GM10248 (cell line): ENCODE measurements at regions not wholly inside any gene's neighbourhood (a gene's known extent, or its start where the extent isn't known, plus 50 kb on each side); places are given as distances from the start of the nearest gene placed in this dataset.
"Not testable (repeated sequence)": the region's sequence is repeated elsewhere in the genome, so short reads cannot be mapped to it uniquely, and the experiment has no call there.

Experiments
- CTCF ChIA-PET: fragments of 300-600 bp; sonication (Branson Sonifier 250); formaldehyde crosslinking; extraction: SDS; loops from one replicate; lab custom pipeline; 2021; ENCODE audit warnings: antibody characterized with exemption; lab: Yijun Ruan, JAX
- POLR2A ChIA-PET: fragments of 350-650 bp; sonication (Branson Sonifier 250); formaldehyde crosslinking; extraction: SDS; loops from one replicate; lab custom pipeline; 2020; ENCODE audit warnings: antibody characterized with exemption; lab: Yijun Ruan, JAX
- DNase-seq: peaks from one replicate; pipeline ENCODE4 v3.0.0; 2012; ENCODE audit errors: extremely low spot score
- CTCF ChIP-seq: IDR thresholded peaks from 2 replicates; pipeline ENCODE4 v1.5.1; 2012; ENCODE audit warnings: mild to moderate bottlenecking, low read depth; ENCODE audit errors: extremely low read depth, missing control alignments, control extremely low read depth

GRCh38 chr11:69876013-69876412 is 56.8 kb upstream of the FGF3 start:
- ChIA-PET CTCF (interaction anchor here (1.5 kb wide), 1 partner anchor 34 kb away, joined by 4 read pairs; no protein-coding TSS in a partner anchor), POLR2A (no interaction called here)
- no peak for TF ChIP-seq CTCF
- DNase-seq: no peak

- DNase-seq: no peak
- TF ChIP-seq CTCF: no peak
- POLR2A ChIA-PET: no interaction called here
- CTCF ChIA-PET: interaction anchor here (1.2 kb wide), 1 partner anchor 12 kb away, joined by 3 read pairs; no protein-coding TSS in a partner anchor
These were observed 58.0 kb upstream of the FGF3 start for GRCh38 chr11:69877235-69877634.

- POLR2A ChIA-PET, DNase-seq: not testable (repeated sequence)
- CTCF ChIA-PET: interaction anchor here (1.2 kb wide), 1 partner anchor 11 kb away, joined by 3 read pairs; no protein-coding TSS in a partner anchor
These were observed 58.5 kb upstream of the FGF3 start for GRCh38 chr11:69877704-69878103.

GRCh38 chr11:69878144-69878883 is 59.1 kb upstream of the FGF3 start:
- no peak for DNase-seq
- POLR2A ChIA-PET: no interaction called here
- no peak for TF ChIP-seq CTCF
- CTCF ChIA-PET: interaction anchor here (1.2 to 2.8 kb wide), 2 partner anchors 11 kb away, joined by 3 to 11 read pairs; no protein-coding TSS in a partner anchor

DNA sequence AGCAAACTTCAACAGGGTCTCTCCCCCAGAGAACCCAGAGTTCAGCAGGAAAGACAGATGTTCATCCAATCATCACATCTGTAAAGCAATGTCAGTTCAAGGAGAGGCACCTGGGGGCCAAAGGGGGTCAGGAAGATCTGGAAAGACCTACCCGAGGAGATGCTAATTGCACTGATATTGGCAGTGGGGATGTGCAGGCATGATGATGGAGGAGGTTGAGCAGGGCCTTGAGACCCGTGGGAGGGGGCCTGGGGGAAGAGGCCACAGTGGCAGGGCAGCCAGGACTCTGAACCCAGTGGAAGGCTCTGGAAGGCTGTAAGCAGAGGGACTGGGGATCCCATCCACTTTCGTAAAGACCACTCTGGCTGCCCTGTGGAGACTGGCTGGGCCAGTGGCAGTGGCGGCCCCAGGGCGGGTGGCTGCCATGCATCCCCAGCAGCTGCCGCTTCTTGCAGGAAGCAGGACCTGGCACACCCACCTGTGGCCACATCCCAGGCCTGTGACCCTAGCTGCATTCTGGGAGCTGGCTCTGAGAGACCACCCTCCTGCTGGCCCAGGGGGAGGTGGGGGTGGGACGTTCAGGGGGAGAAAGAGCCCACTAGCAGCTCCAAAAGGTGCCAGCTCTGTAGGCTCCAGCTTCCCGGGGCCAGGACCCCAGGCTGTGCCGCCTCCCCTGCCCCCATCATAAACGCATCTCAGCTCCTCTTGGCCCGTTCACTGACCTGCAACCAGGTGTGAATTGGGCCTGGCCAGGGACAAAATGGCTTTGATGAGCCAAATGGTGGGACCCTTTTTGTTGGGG is 59.9 kb upstream of the FGF3 start:
- no peak for TF ChIP-seq CTCF
- CTCF ChIA-PET: interaction anchor here (2.8 kb wide), 1 partner anchor 10 kb away, joined by 11 read pairs; no protein-coding TSS in a partner anchor
- no peak for DNase-seq
- POLR2A ChIA-PET: no interaction called here

GRCh38 chr11:69879729-69880005 is 60.5 kb upstream of the FGF3 start:
- CTCF ChIA-PET: interaction anchor here (2.8 kb wide), 1 partner anchor 9 kb away, joined by 11 read pairs; no protein-coding TSS in a partner anchor
- POLR2A ChIA-PET: interaction anchor here (0.6 kb wide), 1 partner anchor 17 kb away, joined by 4 read pairs; no protein-coding TSS in a partner anchor

More at GRCh38 chr11:69879729-69880005, 60.5 kb upstream of the FGF3 start:
- no peak for DNase-seq
- no peak for TF ChIP-seq CTCF
